Body of pancreas (tissue), 4 donors: ENCODE measurements at regions not wholly inside any gene's neighbourhood (a gene's known extent, or its start where the extent isn't known, plus 50 kb on each side); places are given as distances from the start of the nearest gene placed in this dataset.

Experiments used
- POLR2A ChIP-seq, 3 donors: fragments of 450-650 bp; IDR thresholded peaks; one replicate each; pipeline ENCODE4 v1.6.1; 2016; ENCODE audit warnings: antibody characterized with exemption in 3 of 3, mild to moderate bottlenecking in 2 of 3
- TF ChIP-seq, protein P1 (sequence below), 7 experiments: fragments of 450-650 bp in 4 of 7; fragments of 200-600 bp in 3 of 7; sonication (generic) in 3 of 7; IDR thresholded peaks; one replicate each; pipeline ENCODE4 v1.5.1; 2016 to 2019; ENCODE audit warnings: antibody characterized with exemption in 7 of 7

DNA sequence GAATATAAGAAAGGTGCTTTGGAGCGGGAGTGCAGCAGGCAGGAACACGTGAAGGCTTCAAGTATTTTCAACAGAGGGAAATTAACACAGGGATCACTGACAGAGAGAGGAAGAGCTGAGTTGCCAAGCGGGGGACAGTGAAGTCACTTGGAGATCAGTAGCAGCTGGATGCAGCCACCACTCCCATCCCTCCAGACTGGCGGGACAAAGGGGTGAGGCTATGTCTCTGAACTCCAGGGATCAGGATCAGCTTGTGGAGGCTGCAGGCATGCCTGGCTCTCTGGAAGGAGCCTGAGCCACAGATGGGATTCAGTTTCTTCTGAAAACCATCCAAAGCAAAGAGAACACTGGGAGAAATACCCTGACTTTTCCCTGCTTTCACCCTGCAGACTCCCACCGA lies 113.7 kb upstream of the IRX3 start:
- TF ChIP-seq POLR2A (IDR thresholded peaks at IDR 0.05), result no peak
- TF ChIP-seq, protein P1, sequence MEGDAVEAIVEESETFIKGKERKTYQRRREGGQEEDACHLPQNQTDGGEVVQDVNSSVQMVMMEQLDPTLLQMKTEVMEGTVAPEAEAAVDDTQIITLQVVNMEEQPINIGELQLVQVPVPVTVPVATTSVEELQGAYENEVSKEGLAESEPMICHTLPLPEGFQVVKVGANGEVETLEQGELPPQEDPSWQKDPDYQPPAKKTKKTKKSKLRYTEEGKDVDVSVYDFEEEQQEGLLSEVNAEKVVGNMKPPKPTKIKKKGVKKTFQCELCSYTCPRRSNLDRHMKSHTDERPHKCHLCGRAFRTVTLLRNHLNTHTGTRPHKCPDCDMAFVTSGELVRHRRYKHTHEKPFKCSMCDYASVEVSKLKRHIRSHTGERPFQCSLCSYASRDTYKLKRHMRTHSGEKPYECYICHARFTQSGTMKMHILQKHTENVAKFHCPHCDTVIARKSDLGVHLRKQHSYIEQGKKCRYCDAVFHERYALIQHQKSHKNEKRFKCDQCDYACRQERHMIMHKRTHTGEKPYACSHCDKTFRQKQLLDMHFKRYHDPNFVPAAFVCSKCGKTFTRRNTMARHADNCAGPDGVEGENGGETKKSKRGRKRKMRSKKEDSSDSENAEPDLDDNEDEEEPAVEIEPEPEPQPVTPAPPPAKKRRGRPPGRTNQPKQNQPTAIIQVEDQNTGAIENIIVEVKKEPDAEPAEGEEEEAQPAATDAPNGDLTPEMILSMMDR (IDR thresholded peaks at IDR 0.05), result no peak
